CD1c-positive myeloid dendritic cell (primary cell): ENCODE measurements at regions not wholly inside any gene's neighbourhood (a gene's known extent, or its start where the extent isn't known, plus 50 kb on each side); places are given as distances from the start of the nearest gene placed in this dataset.

Experiments
- DNase-seq: peaks from one replicate; pipeline ENCODE4 v3.0.0-alpha.2; 2016; ENCODE audit errors: extremely low spot score

- DNase-seq = no peak
Measured at GRCh38 chr2:240284503-240285259, 144.2 kb upstream of the OTOS start.

- no peak for DNase-seq
Measured at GRCh38 chr2:240285725-240286124, 145.3 kb upstream of the OTOS start.

- DNase-seq = no peak
Measured at GRCh38 chr2:240286596-240286995, 146.1 kb upstream of the OTOS start.

- DNase-seq = no peak
Measured at GRCh38 chr2:240287011-240287410, 146.6 kb upstream of the OTOS start.

- DNase-seq = no peak
Measured at GRCh38 chr2:240287496-240288086, 147.1 kb upstream of the OTOS start.

GRCh38 chr2:240288087-240288521 is 147.4 kb upstream of the GPC1 start:
- no peak for DNase-seq

- no peak for DNase-seq
Measured at GRCh38 chr2:240289701-240290431, 145.6 kb upstream of the GPC1 start.

GRCh38 chr2:240290432-240291336 is 144.8 kb upstream of the GPC1 start:
- no peak for DNase-seq

- no peak for DNase-seq
Measured at GRCh38 chr2:240291337-240292034, 144.0 kb upstream of the GPC1 start.

GRCh38 chr2:240292035-240292574 is 143.4 kb upstream of the GPC1 start:
- no peak for DNase-seq

GRCh38 chr2:240292619-240293525 is 142.6 kb upstream of the GPC1 start:
- DNase-seq = no peak

- DNase-seq = no peak
Measured at GRCh38 chr2:240293557-240294461, 141.7 kb upstream of the GPC1 start.

GRCh38 chr2:240294514-240294913 is 140.9 kb upstream of the GPC1 start:
- no peak for DNase-seq

GRCh38 chr2:240295256-240296103 is 140.0 kb upstream of the GPC1 start:
- no peak for DNase-seq

GRCh38 chr2:240296104-240296406 is 139.4 kb upstream of the GPC1 start:
- no peak for DNase-seq

- no peak for DNase-seq
Measured at GRCh38 chr2:240296476-240297255, 138.8 kb upstream of the GPC1 start.
